SK-N-SH (cell line): ENCODE measurements at regions not wholly inside any gene's neighbourhood (a gene's known extent, or its start where the extent isn't known, plus 50 kb on each side); places are given as distances from the start of the nearest gene placed in this dataset.

Experiments used
- EP300 ChIP-seq, 2 experiments: IDR thresholded peaks; 2 replicates each; pipeline versions ENCODE4 v1.4.0 to v1.6.1; 2012; ENCODE audit warnings: borderline replicate concordance in 1 of 2, low read depth in 1 of 2, low read length in 1 of 2
- FOXM1 ChIP-seq: IDR thresholded peaks from 2 replicates; pipeline ENCODE4 v1.4.0; 2012; ENCODE audit warnings: low read depth, mild to moderate bottlenecking
- NFIC ChIP-seq: IDR thresholded peaks from 2 replicates; pipeline ENCODE4 v1.4.0; 2012; ENCODE audit warnings: borderline replicate concordance
- POLR2AphosphoS5 ChIP-seq: IDR thresholded peaks from 2 replicates; pipeline ENCODE4 v1.6.1; 2012; ENCODE audit warnings: low read depth, low read length
- TF ChIP-seq, protein P1 (sequence below): fragments of 200-600 bp; sonication (generic); IDR thresholded peaks from 2 replicates; pipeline ENCODE4 v1.6.1; 2017; ENCODE audit warnings: antibody characterized with exemption, mild to moderate bottlenecking, moderate library complexity
- TF ChIP-seq, protein P2 (sequence below): fragments of 150-350 bp; IDR thresholded peaks from 2 replicates; pipeline ENCODE4 v1.6.1; 2017; ENCODE audit warnings: antibody characterized with exemption, low read length, low read depth, borderline replicate concordance

DNA sequence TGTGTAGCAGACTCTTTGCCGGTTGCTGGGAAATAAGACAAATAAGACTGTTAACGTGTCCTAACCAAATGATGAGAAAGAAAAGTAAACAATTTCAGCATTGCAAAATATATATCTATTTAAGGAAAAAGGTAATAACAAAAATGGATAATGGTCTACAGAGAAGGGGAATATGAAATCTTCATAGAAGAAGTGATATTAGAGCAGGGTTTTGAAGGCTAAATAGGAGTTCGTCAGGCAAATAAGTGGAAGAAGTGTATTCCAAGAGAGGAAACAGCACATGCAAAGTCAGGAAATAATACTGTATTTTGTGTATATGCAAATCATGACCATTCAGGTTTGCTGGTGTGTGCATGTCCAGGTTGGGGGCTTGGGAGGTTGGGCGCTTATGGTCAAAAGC, 55.3 kb upstream of the OSBPL3 start:
- TF ChIP-seq, protein P1, sequence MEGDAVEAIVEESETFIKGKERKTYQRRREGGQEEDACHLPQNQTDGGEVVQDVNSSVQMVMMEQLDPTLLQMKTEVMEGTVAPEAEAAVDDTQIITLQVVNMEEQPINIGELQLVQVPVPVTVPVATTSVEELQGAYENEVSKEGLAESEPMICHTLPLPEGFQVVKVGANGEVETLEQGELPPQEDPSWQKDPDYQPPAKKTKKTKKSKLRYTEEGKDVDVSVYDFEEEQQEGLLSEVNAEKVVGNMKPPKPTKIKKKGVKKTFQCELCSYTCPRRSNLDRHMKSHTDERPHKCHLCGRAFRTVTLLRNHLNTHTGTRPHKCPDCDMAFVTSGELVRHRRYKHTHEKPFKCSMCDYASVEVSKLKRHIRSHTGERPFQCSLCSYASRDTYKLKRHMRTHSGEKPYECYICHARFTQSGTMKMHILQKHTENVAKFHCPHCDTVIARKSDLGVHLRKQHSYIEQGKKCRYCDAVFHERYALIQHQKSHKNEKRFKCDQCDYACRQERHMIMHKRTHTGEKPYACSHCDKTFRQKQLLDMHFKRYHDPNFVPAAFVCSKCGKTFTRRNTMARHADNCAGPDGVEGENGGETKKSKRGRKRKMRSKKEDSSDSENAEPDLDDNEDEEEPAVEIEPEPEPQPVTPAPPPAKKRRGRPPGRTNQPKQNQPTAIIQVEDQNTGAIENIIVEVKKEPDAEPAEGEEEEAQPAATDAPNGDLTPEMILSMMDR: no peak
- TF ChIP-seq, protein P2, sequence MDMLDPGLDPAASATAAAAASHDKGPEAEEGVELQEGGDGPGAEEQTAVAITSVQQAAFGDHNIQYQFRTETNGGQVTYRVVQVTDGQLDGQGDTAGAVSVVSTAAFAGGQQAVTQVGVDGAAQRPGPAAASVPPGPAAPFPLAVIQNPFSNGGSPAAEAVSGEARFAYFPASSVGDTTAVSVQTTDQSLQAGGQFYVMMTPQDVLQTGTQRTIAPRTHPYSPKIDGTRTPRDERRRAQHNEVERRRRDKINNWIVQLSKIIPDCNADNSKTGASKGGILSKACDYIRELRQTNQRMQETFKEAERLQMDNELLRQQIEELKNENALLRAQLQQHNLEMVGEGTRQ: no peak
- TF ChIP-seq NFIC: no peak
- TF ChIP-seq EP300 (IDR thresholded peaks at IDR 0.05; ENCODE audit: borderline replicate concordance in 1 of 2, low read depth in 1 of 2, low read length in 1 of 2): no peak
- no peak for TF ChIP-seq FOXM1
- TF ChIP-seq POLR2AphosphoS5: no peak
